ENCODE measurements at regions not wholly inside any gene's neighbourhood (a gene's known extent, or its start where the extent isn't known, plus 50 kb on each side); places are given as distances from the start of the nearest gene placed in this dataset.

GRCh38 chrX:135632353-135632752, 81.1 kb upstream of the CT45A1 start:
- TF ChIP-seq CTCF (IDR thresholded peaks at IDR 0.05; ENCODE audit: low read depth, low read length, missing input control) (peak; percentile 4), YY1 (IDR thresholded peaks at IDR 0.05) (no peak), FOXA1 (IDR thresholded peaks at IDR 0.05) (no peak), JUND (IDR thresholded peaks at IDR 0.05) (no peak), RAD21 (IDR thresholded peaks at IDR 0.05) (peak; percentile 38 to 71), TAF1 (conservative IDR thresholded peaks at IDR 0.05) (no peak), REST (IDR thresholded peaks at IDR 0.05) (no peak), MAX (IDR thresholded peaks at IDR 0.05) (no peak), EGR1 (IDR thresholded peaks at IDR 0.05; ENCODE audit: low read depth in 2 of 2) (no peak), SP1 (IDR thresholded peaks at IDR 0.05) (no peak)
